Panc1 (cell line): ENCODE measurements at regions not wholly inside any gene's neighbourhood (a gene's known extent, or its start where the extent isn't known, plus 50 kb on each side); places are given as distances from the start of the nearest gene placed in this dataset.

ENCODE experiments used
- ATAC-seq: fragments of 200-7000 bp; cut with Tn5 transposase; 2 replicates; pipeline ENCODE4 v1.9.1; 2020; ENCODE audit warnings: mild to moderate bottlenecking, moderate library complexity
- BruUV-seq: library from RNA; stranded (reverse); fragments of 400-500 nt; replicated peaks from 2 replicates; lab custom pipeline; 2021; lab: Mats Ljungman, UMichigan
- CTCF ChIA-PET: fragments of 300-600 bp; sonication (Branson Sonifier 250); formaldehyde crosslinking; loops from one replicate; lab custom pipeline; 2022; ENCODE audit warnings: antibody characterized with exemption; lab: Charles Lee
- POLR2A ChIA-PET: fragments of 300-600 bp; sonication (Branson Sonifier 250); formaldehyde crosslinking; loops from one replicate; lab custom pipeline; 2022; ENCODE audit warnings: antibody characterized with exemption; lab: Charles Lee
- DNase-seq: peaks from one replicate; pipeline ENCODE4 v3.0.0-alpha.2; 2010; ENCODE audit warnings: low read depth, low spot score
- H3K27ac ChIP-seq: 2 replicates; pipeline ENCODE4 v1.5.1; 2011; ENCODE audit warnings: mild to moderate bottlenecking, low read length, inconsistent platforms
- H3K27me3 ChIP-seq: fragments of 200-500 bp; sonication (Bioruptor generic); 2 replicates; pipeline ENCODE4 v1.6.0; 2014; ENCODE audit warnings: low read length, inconsistent platforms; ENCODE audit not compliant: control insufficient read depth, insufficient read depth
- H3K36me3 ChIP-seq: fragments of 200-500 bp; sonication (Bioruptor generic); 2 replicates; pipeline ENCODE4 v1.5.1; 2014; ENCODE audit warnings: inconsistent platforms, mild to moderate bottlenecking, low read length, moderate library complexity; ENCODE audit not compliant: control insufficient read depth, insufficient read depth
- H3K4me1 ChIP-seq: 2 replicates; pipeline ENCODE4 v1.5.1; 2011; ENCODE audit warnings: inconsistent platforms, mild to moderate bottlenecking, low read length, moderate library complexity; ENCODE audit not compliant: control insufficient read depth, insufficient read depth
- H3K4me3 ChIP-seq, 2 experiments: 2 replicates each; pipeline ENCODE4 v1.5.1; 2011 to 2012; ENCODE audit warnings: low read depth in 2 of 2, low read length in 2 of 2, mild to moderate bottlenecking in 2 of 2, inconsistent platforms in 1 of 2, moderate library complexity in 1 of 2
- H3K9me3 ChIP-seq: fragments of 200-500 bp; sonication (Bioruptor generic); 2 replicates; pipeline ENCODE4 v1.5.1; 2014; ENCODE audit warnings: low read depth, mild to moderate bottlenecking, inconsistent platforms, low read length, moderate library complexity; ENCODE audit not compliant: control insufficient read depth, insufficient read depth
- POLR2AphosphoS5 ChIP-seq: IDR thresholded peaks from 2 replicates; pipeline ENCODE4 v1.6.1; 2012; ENCODE audit warnings: mild to moderate bottlenecking, low read depth, low read length, moderate library complexity
- SIN3A ChIP-seq: IDR thresholded peaks from 2 replicates; pipeline ENCODE4 v1.6.1; 2012; ENCODE audit warnings: low read depth, mild to moderate bottlenecking, low read length, moderate library complexity, borderline replicate concordance; ENCODE audit not compliant: insufficient read depth
- TCF7L2 ChIP-seq: IDR thresholded peaks from 2 replicates; pipeline ENCODE4 v1.6.1; 2011; ENCODE audit warnings: mild to moderate bottlenecking, low read depth, low read length, inconsistent platforms
- in situ Hi-C: cut with HindIII; loops from 2 replicates; pipeline ENCODE4 v1.10.0; 2016; ENCODE audit warnings: low sequenced_read_pairs, low pct_unique_long_range_greater_than_20kb
- intact Hi-C: fragments of 100-400 bp; cut with micrococcal nuclease; formaldehyde crosslinking; loops from one replicate; pipeline ENCODE4 v1.10.0; 2022; ENCODE audit not compliant: unreplicated experiment
- TF ChIP-seq, protein P1 (sequence below), 2 experiments: IDR thresholded peaks; 2 replicates each; pipeline ENCODE4 v1.6.1; 2011 to 2012; ENCODE audit warnings: low read depth in 2 of 2, control low read depth in 1 of 2, low read length in 1 of 2, mild to moderate bottlenecking in 1 of 2, moderate library complexity in 1 of 2; ENCODE audit not compliant: insufficient read depth in 1 of 2
- TF ChIP-seq, protein P2 (sequence below): fragments of 450-650 bp; IDR thresholded peaks from 2 replicates; pipeline ENCODE4 v1.5.1; 2017; ENCODE audit warnings: mild to moderate bottlenecking

DNA sequence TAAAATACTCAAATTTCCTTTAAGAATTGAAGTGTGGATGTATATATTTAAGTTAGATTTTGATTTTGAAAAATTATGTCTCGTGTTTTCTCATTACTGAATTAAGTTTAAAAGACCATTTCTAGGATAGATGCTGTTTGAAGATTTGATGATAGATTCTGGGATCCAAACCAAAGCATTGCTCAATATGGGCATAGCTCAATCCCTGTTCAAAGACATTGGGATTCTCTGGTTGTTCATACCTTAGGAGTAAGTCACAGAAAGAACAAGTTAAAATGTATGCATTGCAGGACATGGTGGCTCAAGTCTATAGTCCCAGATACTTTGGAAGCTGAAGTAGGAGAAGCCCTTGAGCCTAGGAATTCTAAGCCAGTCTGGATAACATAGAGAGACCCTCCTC is 622.3 kb downstream of the ADCYAP1 start:
- Histone ChIP-seq H3K27me3 (no peaks in the 10 kb centered on the region), H3K4me3 (no peak overlapping the region), H3K9me3 (no peaks in the 10 kb centered on the region), H3K4me1 (no peaks in the 10 kb centered on the region), H3K27ac (no peak overlapping the region), H3K36me3 (no peaks in the 10 kb centered on the region)
- intact Hi-C loops (no loop called here), in situ Hi-C loops (no loop called here)
- ATAC-seq: no peak
- BruUV-seq: no TSS peak
- ChIA-PET CTCF (no interaction called here), POLR2A (no interaction called here)
- DNase-seq: no peak
- TF ChIP-seq, protein P1, sequence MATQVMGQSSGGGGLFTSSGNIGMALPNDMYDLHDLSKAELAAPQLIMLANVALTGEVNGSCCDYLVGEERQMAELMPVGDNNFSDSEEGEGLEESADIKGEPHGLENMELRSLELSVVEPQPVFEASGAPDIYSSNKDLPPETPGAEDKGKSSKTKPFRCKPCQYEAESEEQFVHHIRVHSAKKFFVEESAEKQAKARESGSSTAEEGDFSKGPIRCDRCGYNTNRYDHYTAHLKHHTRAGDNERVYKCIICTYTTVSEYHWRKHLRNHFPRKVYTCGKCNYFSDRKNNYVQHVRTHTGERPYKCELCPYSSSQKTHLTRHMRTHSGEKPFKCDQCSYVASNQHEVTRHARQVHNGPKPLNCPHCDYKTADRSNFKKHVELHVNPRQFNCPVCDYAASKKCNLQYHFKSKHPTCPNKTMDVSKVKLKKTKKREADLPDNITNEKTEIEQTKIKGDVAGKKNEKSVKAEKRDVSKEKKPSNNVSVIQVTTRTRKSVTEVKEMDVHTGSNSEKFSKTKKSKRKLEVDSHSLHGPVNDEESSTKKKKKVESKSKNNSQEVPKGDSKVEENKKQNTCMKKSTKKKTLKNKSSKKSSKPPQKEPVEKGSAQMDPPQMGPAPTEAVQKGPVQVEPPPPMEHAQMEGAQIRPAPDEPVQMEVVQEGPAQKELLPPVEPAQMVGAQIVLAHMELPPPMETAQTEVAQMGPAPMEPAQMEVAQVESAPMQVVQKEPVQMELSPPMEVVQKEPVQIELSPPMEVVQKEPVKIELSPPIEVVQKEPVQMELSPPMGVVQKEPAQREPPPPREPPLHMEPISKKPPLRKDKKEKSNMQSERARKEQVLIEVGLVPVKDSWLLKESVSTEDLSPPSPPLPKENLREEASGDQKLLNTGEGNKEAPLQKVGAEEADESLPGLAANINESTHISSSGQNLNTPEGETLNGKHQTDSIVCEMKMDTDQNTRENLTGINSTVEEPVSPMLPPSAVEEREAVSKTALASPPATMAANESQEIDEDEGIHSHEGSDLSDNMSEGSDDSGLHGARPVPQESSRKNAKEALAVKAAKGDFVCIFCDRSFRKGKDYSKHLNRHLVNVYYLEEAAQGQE (IDR thresholded peaks at IDR 0.05; ENCODE audit: insufficient read depth in 1 of 2, low read depth in 2 of 2, low read length in 1 of 2): no peak
- TF ChIP-seq SIN3A: no peak
- TF ChIP-seq TCF7L2: no peak
- no peak for TF ChIP-seq POLR2AphosphoS5
- TF ChIP-seq, protein P2, sequence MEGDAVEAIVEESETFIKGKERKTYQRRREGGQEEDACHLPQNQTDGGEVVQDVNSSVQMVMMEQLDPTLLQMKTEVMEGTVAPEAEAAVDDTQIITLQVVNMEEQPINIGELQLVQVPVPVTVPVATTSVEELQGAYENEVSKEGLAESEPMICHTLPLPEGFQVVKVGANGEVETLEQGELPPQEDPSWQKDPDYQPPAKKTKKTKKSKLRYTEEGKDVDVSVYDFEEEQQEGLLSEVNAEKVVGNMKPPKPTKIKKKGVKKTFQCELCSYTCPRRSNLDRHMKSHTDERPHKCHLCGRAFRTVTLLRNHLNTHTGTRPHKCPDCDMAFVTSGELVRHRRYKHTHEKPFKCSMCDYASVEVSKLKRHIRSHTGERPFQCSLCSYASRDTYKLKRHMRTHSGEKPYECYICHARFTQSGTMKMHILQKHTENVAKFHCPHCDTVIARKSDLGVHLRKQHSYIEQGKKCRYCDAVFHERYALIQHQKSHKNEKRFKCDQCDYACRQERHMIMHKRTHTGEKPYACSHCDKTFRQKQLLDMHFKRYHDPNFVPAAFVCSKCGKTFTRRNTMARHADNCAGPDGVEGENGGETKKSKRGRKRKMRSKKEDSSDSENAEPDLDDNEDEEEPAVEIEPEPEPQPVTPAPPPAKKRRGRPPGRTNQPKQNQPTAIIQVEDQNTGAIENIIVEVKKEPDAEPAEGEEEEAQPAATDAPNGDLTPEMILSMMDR: no peak

DNA sequence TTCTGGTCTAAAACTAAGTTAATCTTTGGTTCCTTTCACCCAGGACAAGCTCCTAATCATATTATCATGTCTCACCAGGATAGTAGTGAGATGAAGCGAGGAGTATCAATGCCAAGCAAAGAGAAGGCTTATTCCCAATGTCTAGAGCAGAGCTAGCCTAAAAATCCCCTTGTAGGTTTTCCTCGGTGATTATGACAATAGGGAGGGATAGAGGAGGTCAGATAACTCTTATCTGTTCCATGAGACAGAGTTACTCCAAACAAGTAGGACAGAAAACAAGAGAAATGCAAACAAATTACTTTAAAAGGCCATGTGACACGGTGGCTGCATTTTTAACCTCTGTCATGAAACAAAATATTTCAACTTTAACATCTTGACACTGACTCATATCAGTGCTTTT is 623.1 kb downstream of the ADCYAP1 start:
- no TSS peak for BruUV-seq
- H3K27me3 ChIP-seq: no peaks in the 10 kb centered on the region
- ChIA-PET POLR2A (no interaction called here), CTCF (no interaction called here)
- no peak for TF ChIP-seq SIN3A
- TF ChIP-seq, protein P1 (IDR thresholded peaks at IDR 0.05; ENCODE audit: insufficient read depth in 1 of 2, low read depth in 2 of 2, low read length in 1 of 2): no peak
- no peak for TF ChIP-seq TCF7L2
- TF ChIP-seq, protein P2: no peak
- no peak for TF ChIP-seq POLR2AphosphoS5
- H3K4me3 ChIP-seq: no peak overlapping the region
- no peaks in the 10 kb centered on the region for H3K9me3 ChIP-seq
- DNase-seq (no peak), ATAC-seq (no peak)
- intact Hi-C loops (no loop called here), in situ Hi-C loops (no loop called here)
- H3K36me3 ChIP-seq: no peaks in the 10 kb centered on the region
- H3K4me1 ChIP-seq: no peaks in the 10 kb centered on the region
- H3K27ac ChIP-seq: no peak overlapping the region
